ENCODE measurements at regions not wholly inside any gene's neighbourhood (a gene's known extent, or its start where the extent isn't known, plus 50 kb on each side); places are given as distances from the start of the nearest gene placed in this dataset.
A peak's percentile ranks its signal among the peaks of the same experiment; 100 is the strongest.
"Not testable (repeated sequence)": the region's sequence is repeated elsewhere in the genome, so short reads cannot be mapped to it uniquely, and the experiment has no call there.

DNA sequence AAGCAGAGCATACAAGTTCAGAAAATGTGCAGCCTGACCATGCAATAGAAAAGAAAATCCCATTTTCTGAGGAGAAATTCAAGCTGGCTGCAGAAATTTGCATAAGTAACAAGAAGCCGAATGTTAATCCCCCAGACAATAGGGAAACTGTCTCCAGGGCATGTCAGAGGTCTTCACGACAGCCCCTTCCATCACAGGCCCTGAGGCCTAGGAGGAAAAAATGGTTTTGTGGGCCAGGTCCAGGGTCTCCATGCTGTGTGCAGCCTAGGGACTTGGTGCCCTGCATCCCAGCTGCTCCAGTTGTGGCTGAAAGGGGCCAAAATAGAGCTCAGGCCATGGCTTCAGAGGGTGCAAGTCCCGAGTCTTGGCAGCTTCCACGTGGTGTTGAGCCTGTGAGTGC lies 225.8 kb upstream of the MSX2 start:
- not testable (repeated sequence) for DNase-seq

- no peak for DNase-seq
Measured at GRCh38 chr5:174500636-174501035, 223.7 kb upstream of the MSX2 start.

GRCh38 chr5:174501461-174502069 lies 222.8 kb upstream of the MSX2 start:
- DNase-seq, result no peak

DNA sequence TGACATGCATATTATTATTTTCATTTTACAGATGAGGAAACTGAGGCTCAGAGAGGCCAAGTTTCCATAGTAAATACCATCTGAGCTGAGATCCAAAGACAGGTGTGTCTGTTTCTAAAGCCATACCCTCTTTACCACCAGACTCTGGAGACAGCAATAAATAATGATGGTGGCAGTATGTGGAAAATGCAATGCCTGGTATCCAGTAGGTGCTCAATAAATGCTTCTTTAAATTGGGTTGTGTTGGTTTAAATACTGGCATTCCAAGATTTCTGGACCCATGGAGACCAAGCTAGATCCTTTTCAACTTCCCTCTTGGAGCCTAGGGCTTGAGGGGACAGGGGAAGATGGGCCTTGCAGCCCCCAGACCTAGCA lies 221.3 kb upstream of the MSX2 start:
- DNase-seq, result no peak

DNA sequence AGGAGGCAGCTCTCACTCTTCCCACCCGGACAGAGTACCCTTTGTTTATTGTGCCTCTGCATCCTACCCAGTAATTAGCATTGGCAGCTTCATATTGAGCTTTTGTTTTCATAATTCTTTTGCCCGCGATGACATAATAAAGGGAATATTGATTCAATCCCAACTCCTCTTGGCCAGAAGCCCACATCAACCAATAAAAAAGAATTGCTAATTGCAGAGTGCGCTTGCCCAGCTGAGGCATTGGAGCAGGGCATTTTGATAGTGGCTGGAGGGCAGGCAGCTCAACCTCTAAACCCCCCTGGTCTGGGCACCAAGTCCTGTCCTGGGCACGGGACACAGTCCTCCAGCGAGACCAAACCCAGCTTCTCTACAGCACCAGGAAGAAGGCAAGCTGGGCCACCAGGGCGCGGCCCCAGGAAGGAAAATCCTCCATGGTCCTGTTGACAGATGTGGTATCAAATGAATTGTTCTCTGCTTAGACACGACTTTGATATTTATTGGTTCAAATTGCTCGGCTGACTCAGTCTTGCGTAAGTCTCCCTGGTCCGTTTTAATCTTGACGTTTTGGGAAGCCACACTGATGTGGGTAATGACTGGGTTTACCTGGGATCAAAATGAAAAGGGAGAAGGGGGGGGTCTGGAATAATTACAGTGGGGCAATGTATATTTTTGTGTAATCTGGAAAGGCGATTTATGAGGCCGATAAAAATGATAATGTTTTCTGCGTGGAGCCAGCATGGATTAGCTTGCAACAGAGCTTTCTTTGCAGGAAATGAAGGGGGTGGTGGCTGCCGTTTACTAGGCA lies 220.7 kb upstream of the MSX2 start:
- no peak for DNase-seq

GRCh38 chr5:174504266-174504726 lies 220.1 kb upstream of the MSX2 start:
- no peak for DNase-seq

DNA sequence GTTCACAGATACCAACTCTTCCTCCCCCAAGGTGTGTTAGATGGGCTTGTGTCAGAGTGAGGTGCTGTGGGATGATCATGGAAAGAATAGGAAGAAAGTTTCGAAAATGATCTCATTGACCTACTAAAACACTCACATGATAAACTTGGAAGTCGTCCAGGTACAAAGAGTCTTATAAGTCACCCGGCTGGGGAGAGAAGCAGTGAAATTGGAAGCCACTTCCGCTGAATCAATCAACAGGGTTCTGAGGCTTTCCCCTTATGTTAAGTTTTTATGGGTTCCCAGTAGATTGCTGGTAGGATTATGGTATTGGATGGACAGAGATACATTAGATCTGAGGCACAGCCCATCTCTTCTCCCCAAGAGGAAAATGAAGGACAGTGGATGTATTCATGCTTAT lies 218.8 kb upstream of the MSX2 start:
- no peak for DNase-seq

GRCh38 chr5:174510782-174511453 lies 213.5 kb upstream of the MSX2 start:
- not testable (repeated sequence) for DNase-seq

DNA sequence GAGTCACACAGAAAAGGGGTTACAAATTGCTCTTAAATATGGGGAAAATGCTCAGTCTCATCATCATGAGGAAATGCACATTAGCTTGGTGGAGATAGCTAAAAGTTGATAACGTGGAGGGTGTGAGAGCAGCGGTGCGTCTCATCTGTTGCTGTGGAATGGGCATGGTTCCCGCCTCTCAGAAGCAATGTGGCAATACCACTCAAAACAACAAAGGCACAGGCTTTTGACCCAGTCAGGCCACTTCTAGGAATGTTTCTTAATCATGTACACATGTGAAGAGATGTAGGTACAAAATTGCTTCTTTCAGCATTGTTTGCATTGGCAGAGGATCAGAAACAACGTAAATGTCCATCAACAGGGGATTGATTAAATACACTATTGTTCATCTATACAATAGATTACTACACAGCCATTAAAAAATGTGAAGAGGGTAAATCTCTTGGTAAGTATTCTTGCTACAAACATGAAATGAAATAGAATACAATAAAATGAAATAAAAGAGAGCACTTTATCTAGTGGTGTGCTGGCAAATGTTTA lies 212.6 kb upstream of the MSX2 start:
- no peak for DNase-seq

- no peak for DNase-seq
Measured at GRCh38 chr5:174514325-174514724, 210.1 kb upstream of the MSX2 start.

- DNase-seq, result no peak
Measured at GRCh38 chr5:174514983-174515394, 209.4 kb upstream of the MSX2 start.

- no peak for DNase-seq
Measured at GRCh38 chr5:174516741-174517140, 207.6 kb upstream of the MSX2 start.

- DNase-seq, result no peak
Measured at GRCh38 chr5:174518512-174518911, 205.9 kb upstream of the MSX2 start.

DNA sequence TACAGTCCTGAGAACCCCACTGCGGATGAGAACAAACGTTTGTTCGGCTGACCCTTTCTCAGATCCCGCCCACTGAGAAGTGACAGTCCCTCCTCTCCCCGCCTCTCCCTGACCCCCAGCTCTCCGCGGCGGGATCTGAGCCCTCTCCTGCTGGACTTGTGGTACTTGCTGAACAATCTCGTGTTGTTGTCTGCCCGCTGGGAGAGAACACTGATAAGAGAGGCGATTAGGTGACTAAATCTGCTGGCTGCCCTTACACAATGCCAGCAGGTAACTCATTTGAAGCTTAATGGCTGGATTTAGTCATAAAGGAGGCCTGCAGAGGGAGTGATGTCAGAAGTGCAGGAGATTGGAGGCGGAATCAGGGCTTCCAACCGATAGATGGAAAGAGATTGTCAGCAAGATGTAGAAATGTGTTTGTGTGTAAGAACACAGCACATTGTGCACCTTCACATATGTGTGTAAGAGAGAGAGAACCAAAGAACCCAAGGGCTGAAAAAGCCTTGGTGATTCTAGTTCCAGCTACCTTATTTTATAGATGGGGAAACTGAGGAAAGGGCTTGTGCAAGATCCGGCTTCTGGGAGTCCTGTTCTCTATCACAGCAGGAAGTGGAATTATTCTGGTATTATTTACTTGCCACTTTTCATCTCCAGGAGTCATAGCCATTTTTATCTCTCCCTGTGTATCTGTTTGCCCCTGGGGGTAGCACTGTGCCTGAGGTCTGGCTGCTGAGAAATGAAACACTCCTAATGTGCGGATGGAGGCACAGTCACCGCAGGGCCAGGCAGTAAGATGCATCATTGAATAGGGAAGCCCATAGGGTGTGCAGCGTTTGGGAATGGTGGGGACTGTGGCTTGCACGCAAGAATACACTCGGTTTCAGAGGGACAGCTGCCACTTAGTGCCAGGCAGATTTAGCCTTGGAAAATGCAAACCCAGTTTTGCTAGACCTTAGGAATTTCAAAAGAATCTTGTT lies 203.7 kb upstream of the MSX2 start:
- DNase-seq, result no peak

GRCh38 chr5:174521449-174521848 lies 202.9 kb upstream of the MSX2 start:
- DNase-seq, result no peak

DNA sequence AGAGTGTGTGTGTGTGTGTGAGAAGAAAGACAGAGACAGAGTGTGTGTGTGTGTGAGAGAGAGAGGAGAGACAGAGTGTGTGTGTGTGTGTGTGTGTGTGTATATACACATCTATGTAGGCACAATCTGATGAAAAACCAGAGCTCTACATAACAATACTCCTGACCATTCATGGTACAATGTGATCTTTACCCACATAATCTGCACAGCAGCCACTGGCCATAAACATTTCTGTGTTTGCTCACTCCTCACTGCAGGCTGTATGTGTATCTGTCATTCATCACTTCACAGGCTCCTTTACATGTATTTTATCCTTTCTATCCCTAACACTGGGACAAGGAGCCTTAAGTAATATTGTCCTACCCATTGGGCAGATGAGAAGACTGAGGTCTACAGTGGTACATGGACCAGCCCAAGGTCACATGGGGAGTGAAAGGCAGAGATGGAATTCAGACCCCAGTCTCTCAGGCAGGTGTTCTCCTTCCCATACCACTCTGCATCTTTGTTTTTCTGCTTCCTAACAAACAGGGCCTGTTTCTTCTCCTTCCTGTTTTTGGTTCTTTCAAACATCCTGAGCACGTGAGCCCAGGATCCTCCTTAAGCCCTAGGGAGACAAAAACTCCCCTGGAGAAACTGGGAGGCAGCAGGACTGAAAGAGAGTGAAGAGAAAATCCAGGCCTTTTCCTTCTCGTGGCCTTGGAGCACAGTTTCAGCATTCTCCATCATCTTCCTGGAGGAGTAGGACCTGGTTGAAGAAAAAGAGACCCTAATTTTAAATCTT lies 201.7 kb upstream of the MSX2 start:
- DNase-seq, result no peak

GRCh38 chr5:174523311-174524071 lies 200.9 kb upstream of the MSX2 start:
- no peak for DNase-seq

- DNase-seq, result no peak
Measured at GRCh38 chr5:174524351-174524750, 200.0 kb upstream of the MSX2 start.

- DNase-seq, result no peak
Measured at GRCh38 chr5:174526177-174526576, 198.2 kb upstream of the MSX2 start.

- DNase-seq, result peak; percentile 38
Measured at GRCh38 chr5:174527916-174528540, 196.4 kb upstream of the MSX2 start.
